HepG2 (cell line): ENCODE measurements at regions not wholly inside any gene's neighbourhood (a gene's known extent, or its start where the extent isn't known, plus 50 kb on each side); places are given as distances from the start of the nearest gene placed in this dataset.

Experiments
- BCL6 ChIP-seq: IDR thresholded peaks from 2 replicates; pipeline ENCODE4 v1.6.1; 2016; ENCODE audit warnings: missing genetic modification reagents, missing compliant biosample characterization
- CCDC6 ChIP-seq: sonication (generic); formaldehyde crosslinking; IDR thresholded peaks from 2 replicates; pipeline ENCODE4 v1.8.1; 2022; ENCODE audit warnings: mild to moderate bottlenecking, missing genetic modification reagents, moderate library complexity
- CREB1 ChIP-seq, 2 experiments: fragments of 450-650 bp in 1 of 2; IDR thresholded peaks; 2 replicates each; pipeline ENCODE4 v1.6.1; 2016 to 2017; ENCODE audit warnings: control low read depth in 1 of 2, mild to moderate bottlenecking in 1 of 2, missing compliant biosample characterization in 1 of 2, missing genetic modification characterization in 1 of 2
- FOXJ3 ChIP-seq: sonication (generic); formaldehyde crosslinking; IDR thresholded peaks from 2 replicates; pipeline ENCODE4 v1.4.0; 2020; ENCODE audit warnings: missing genetic modification reagents, mild to moderate bottlenecking, borderline replicate concordance
- GABPB1 ChIP-seq: IDR thresholded peaks from 2 replicates; pipeline ENCODE4 v1.6.1; 2016; ENCODE audit warnings: mild to moderate bottlenecking, missing genetic modification reagents, moderate library complexity, missing compliant biosample characterization
- GPN1 ChIP-seq: sonication (generic); formaldehyde crosslinking; IDR thresholded peaks from 2 replicates; pipeline ENCODE4 v1.5.1; 2020; ENCODE audit warnings: missing genetic modification reagents, borderline replicate concordance
- HNF4G ChIP-seq, 2 experiments: sonication (generic) in 1 of 2; formaldehyde crosslinking in 1 of 2; IDR thresholded peaks; 2 replicates each; pipeline versions ENCODE4 v1.4.0 to v1.6.1; 2011 to 2020; ENCODE audit warnings: borderline replicate concordance in 2 of 2, low read depth in 2 of 2, mild to moderate bottlenecking in 2 of 2, low read length in 1 of 2, missing genetic modification reagents in 1 of 2, moderate library complexity in 1 of 2
- KDM1A ChIP-seq: IDR thresholded peaks from 2 replicates; pipeline ENCODE4 v1.6.1; 2016; ENCODE audit warnings: missing compliant biosample characterization
- NFKBIZ ChIP-seq: IDR thresholded peaks from 2 replicates; pipeline ENCODE4 v1.6.1; 2018; ENCODE audit warnings: missing genetic modification reagents, missing compliant biosample characterization
- SALL2 ChIP-seq: sonication (generic); formaldehyde crosslinking; IDR thresholded peaks from 2 replicates; pipeline ENCODE4 v1.8.1; 2023; ENCODE audit warnings: mild to moderate bottlenecking, missing genetic modification reagents, inconsistent platforms
- TCF7 ChIP-seq: sonication (generic); IDR thresholded peaks from 2 replicates; pipeline ENCODE4 v1.6.1; 2016; ENCODE audit warnings: antibody characterized with exemption, low read depth
- ZNF124 ChIP-seq: sonication (generic); formaldehyde crosslinking; IDR thresholded peaks from 2 replicates; pipeline ENCODE4 v1.4.0; 2020; ENCODE audit warnings: missing genetic modification reagents
- ZNF136 ChIP-seq: sonication (generic); formaldehyde crosslinking; IDR thresholded peaks from 2 replicates; pipeline ENCODE4 v1.8.1; 2022; ENCODE audit warnings: low read depth, mild to moderate bottlenecking, moderate library complexity, missing genetic modification reagents
- ZNF263 ChIP-seq: sonication (generic); formaldehyde crosslinking; IDR thresholded peaks from 2 replicates; pipeline ENCODE4 v1.4.0; 2020; ENCODE audit warnings: missing genetic modification reagents
- ZNF501 ChIP-seq: sonication (generic); formaldehyde crosslinking; IDR thresholded peaks from 2 replicates; pipeline ENCODE4 v1.5.1; 2020; ENCODE audit warnings: mild to moderate bottlenecking, moderate library complexity, missing genetic modification reagents
- ZNF629 ChIP-seq: sonication (generic); formaldehyde crosslinking; conservative IDR thresholded peaks from 2 replicates; pipeline ENCODE4 v1.5.0; 2020; ENCODE audit warnings: missing genetic modification reagents
- ZNF776 ChIP-seq: sonication (generic); formaldehyde crosslinking; IDR thresholded peaks from 2 replicates; pipeline ENCODE4 v1.4.0; 2020; ENCODE audit warnings: mild to moderate bottlenecking, missing genetic modification reagents
- ZSCAN12 ChIP-seq: sonication (generic); formaldehyde crosslinking; IDR thresholded peaks from 2 replicates; pipeline ENCODE4 v1.9.0; 2021; ENCODE audit warnings: mild to moderate bottlenecking, missing genetic modification reagents
- ZSCAN21 ChIP-seq: sonication (generic); formaldehyde crosslinking; IDR thresholded peaks from 2 replicates; pipeline ENCODE4 v1.8.0; 2022; ENCODE audit warnings: mild to moderate bottlenecking, missing genetic modification reagents, moderate library complexity, borderline replicate concordance
- TF ChIP-seq, protein P1 (sequence below): sonication (generic); formaldehyde crosslinking; IDR thresholded peaks from 2 replicates; pipeline ENCODE4 v1.9.0; 2021; ENCODE audit warnings: missing genetic modification reagents, borderline replicate concordance
- TF ChIP-seq, protein P2 (sequence below): sonication (generic); formaldehyde crosslinking; IDR thresholded peaks from 2 replicates; pipeline ENCODE4 v1.4.0; 2020; ENCODE audit warnings: mild to moderate bottlenecking, missing genetic modification reagents
- TF ChIP-seq, protein P3 (sequence below): sonication (generic); formaldehyde crosslinking; IDR thresholded peaks from 2 replicates; pipeline ENCODE4 v1.4.0; 2020; ENCODE audit warnings: missing genetic modification reagents, borderline replicate concordance
- TF ChIP-seq, protein P4 (sequence below): IDR thresholded peaks from 2 replicates; pipeline ENCODE4 v1.6.1; 2016

DNA sequence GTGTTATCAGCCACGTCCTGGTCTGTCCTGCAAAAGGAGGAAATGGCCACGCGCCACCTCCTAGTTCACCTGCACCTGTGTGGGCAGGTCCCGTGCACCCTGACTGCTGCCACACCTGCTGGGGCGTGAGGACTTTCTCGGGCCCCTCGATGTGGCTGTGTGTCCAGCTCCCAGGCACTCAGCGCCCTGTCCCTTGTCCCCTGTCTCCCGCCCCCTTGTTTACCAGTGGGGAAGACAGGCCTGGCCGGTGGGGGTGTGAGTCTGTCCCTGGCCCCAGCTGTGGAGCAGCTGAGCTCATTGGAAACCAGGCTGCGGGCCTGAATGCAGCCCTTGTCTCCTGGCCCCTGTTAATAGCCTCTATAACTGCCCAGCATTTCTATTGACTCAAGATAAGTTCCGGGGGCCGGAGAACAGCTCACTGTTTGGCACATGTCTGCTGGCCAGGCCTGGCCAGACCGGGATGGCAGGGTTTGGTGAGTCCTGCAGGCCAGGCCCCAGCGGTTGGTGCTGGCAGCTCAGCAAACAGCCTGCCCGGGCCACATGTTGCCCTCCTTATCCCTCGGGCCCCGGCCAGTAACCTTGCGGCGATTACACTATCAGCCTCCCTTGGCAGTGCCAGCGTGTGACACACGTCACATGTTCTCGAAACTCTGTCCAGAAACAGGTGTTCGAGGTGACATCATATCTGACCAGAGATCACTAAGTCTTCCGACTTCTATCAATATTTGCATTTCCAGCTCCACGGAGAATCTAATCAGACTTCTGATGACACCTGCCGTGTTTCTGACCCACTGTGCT is 52.1 kb downstream of the FOXL3 start (continued):
- TF ChIP-seq, protein P1, sequence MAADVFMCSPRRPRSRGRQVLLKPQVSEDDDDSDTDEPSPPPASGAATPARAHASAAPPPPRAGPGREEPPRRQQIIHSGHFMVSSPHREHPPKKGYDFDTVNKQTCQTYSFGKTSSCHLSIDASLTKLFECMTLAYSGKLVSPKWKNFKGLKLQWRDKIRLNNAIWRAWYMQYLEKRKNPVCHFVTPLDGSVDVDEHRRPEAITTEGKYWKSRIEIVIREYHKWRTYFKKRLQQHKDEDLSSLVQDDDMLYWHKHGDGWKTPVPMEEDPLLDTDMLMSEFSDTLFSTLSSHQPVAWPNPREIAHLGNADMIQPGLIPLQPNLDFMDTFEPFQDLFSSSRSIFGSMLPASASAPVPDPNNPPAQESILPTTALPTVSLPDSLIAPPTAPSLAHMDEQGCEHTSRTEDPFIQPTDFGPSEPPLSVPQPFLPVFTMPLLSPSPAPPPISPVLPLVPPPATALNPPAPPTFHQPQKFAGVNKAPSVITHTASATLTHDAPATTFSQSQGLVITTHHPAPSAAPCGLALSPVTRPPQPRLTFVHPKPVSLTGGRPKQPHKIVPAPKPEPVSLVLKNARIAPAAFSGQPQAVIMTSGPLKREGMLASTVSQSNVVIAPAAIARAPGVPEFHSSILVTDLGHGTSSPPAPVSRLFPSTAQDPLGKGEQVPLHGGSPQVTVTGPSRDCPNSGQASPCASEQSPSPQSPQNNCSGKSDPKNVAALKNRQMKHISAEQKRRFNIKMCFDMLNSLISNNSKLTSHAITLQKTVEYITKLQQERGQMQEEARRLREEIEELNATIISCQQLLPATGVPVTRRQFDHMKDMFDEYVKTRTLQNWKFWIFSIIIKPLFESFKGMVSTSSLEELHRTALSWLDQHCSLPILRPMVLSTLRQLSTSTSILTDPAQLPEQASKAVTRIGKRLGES (CRISPR knock-in tag) = no peak
- TF ChIP-seq KDM1A (no peak), ZNF263 (CRISPR knock-in tag) (peak; percentile 19; the same call in 1 of the 2 replicates), CREB1 (IDR thresholded peaks at IDR 0.05) (peak; percentile 83), CREB1 (CRISPR knock-in tag; IDR thresholded peaks at IDR 0.05) (peak; percentile 64; the same call in 1 of the 2 replicates), CCDC6 (CRISPR knock-in tag) (peak; percentile 80), FOXJ3 (CRISPR knock-in tag) (peak; percentile 70; the same call in 1 of the 2 replicates), NFKBIZ (no peak), ZNF136 (CRISPR knock-in tag) (no peak), HNF4G (IDR thresholded peaks at IDR 0.05; ENCODE audit: borderline replicate concordance, low read depth, low read length) (no peak), HNF4G (CRISPR knock-in tag; IDR thresholded peaks at IDR 0.05; ENCODE audit: borderline replicate concordance, low read depth) (peak; percentile 32; the same call in 1 of the 2 replicates), GABPB1 (peak; percentile 64), SALL2 (CRISPR knock-in tag) (peak; percentile 57; the same call in 1 of the 2 replicates), ZNF501 (CRISPR knock-in tag) (no peak), ZSCAN21 (CRISPR knock-in tag) (peak; percentile 45; the same call in 1 of the 2 replicates), ZNF776 (peak; percentile 24; the same call in 1 of the 2 replicates), ZNF629 (CRISPR knock-in tag) (peak; percentile 20; the same call in 1 of the 2 replicates), TCF7 (peak; percentile 51; the same call in 1 of the 2 replicates), ZSCAN12 (CRISPR knock-in tag) (0 out of 2 replicates have a peak, but pooled peaks have one; percentile 74), ZNF124 (CRISPR knock-in tag) (no peak; the same call in 1 of the 2 replicates), GPN1 (CRISPR knock-in tag) (no peak), BCL6 (CRISPR knock-in tag) (peak; percentile 73)
- TF ChIP-seq, protein P2, sequence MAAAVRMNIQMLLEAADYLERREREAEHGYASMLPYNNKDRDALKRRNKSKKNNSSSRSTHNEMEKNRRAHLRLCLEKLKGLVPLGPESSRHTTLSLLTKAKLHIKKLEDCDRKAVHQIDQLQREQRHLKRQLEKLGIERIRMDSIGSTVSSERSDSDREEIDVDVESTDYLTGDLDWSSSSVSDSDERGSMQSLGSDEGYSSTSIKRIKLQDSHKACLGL (CRISPR knock-in tag) = peak; percentile 65; the same call in 1 of the 2 replicates
- TF ChIP-seq, protein P3, sequence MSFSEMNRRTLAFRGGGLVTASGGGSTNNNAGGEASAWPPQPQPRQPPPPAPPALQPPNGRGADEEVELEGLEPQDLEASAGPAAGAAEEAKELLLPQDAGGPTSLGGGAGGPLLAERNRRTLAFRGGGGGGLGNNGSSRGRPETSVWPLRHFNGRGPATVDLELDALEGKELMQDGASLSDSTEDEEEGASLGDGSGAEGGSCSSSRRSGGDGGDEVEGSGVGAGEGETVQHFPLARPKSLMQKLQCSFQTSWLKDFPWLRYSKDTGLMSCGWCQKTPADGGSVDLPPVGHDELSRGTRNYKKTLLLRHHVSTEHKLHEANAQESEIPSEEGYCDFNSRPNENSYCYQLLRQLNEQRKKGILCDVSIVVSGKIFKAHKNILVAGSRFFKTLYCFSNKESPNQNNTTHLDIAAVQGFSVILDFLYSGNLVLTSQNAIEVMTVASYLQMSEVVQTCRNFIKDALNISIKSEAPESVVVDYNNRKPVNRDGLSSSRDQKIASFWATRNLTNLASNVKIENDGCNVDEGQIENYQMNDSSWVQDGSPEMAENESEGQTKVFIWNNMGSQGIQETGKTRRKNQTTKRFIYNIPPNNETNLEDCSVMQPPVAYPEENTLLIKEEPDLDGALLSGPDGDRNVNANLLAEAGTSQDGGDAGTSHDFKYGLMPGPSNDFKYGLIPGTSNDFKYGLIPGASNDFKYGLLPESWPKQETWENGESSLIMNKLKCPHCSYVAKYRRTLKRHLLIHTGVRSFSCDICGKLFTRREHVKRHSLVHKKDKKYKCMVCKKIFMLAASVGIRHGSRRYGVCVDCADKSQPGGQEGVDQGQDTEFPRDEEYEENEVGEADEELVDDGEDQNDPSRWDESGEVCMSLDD (CRISPR knock-in tag) = 0 out of 2 replicates have a peak, but pooled peaks have one; percentile 43
- TF ChIP-seq, protein P4, sequence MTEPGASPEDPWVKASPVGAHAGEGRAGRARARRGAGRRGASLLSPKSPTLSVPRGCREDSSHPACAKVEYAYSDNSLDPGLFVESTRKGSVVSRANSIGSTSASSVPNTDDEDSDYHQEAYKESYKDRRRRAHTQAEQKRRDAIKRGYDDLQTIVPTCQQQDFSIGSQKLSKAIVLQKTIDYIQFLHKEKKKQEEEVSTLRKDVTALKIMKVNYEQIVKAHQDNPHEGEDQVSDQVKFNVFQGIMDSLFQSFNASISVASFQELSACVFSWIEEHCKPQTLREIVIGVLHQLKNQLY (CRISPR knock-in tag) = no peak; the same call in 1 of the 2 replicates
